ENCODE measurements at regions not wholly inside any gene's neighbourhood (a gene's known extent, or its start where the extent isn't known, plus 50 kb on each side); places are given as distances from the start of the nearest gene placed in this dataset.

DNA sequence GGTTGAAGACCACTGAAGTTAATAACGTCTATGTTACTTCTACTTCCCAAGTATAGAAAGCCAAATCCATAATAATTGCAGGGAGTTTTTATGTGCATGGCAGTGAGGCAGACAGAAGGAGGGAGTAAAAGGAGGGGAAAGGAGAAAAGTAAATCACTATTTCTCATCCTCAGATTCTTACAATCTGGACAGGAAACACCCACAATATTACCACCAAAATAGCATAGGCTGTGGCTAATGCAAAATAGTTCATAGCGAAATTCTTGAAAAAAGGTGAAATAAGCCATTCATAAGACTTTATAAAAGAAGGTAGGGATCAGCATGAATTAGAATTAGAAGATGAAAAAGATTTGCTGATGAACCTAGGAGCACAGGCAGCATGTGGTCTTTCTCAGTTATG is 128.1 kb downstream of the KCNJ2 start:
- TF ChIP-seq, protein P1, sequence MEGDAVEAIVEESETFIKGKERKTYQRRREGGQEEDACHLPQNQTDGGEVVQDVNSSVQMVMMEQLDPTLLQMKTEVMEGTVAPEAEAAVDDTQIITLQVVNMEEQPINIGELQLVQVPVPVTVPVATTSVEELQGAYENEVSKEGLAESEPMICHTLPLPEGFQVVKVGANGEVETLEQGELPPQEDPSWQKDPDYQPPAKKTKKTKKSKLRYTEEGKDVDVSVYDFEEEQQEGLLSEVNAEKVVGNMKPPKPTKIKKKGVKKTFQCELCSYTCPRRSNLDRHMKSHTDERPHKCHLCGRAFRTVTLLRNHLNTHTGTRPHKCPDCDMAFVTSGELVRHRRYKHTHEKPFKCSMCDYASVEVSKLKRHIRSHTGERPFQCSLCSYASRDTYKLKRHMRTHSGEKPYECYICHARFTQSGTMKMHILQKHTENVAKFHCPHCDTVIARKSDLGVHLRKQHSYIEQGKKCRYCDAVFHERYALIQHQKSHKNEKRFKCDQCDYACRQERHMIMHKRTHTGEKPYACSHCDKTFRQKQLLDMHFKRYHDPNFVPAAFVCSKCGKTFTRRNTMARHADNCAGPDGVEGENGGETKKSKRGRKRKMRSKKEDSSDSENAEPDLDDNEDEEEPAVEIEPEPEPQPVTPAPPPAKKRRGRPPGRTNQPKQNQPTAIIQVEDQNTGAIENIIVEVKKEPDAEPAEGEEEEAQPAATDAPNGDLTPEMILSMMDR (IDR thresholded peaks at IDR 0.05): no peak
- TF ChIP-seq POLR2A (IDR thresholded peaks at IDR 0.05): no peak
